HepG2 (cell line): ENCODE measurements at regions not wholly inside any gene's neighbourhood (a gene's known extent, or its start where the extent isn't known, plus 50 kb on each side); places are given as distances from the start of the nearest gene placed in this dataset.

Experiments
- ATAC-seq: fragments of 200-7000 bp; cut with Tn5 transposase; 3 replicates; pipeline ENCODE4 v1.9.1; 2020; ENCODE audit warnings: mild to moderate bottlenecking, moderate library complexity
- BruUV-seq: library from RNA; stranded (reverse); fragments of 400-500 nt; replicated peaks from 2 replicates; lab custom pipeline; 2021; lab: Mats Ljungman, UMichigan
- CTCF ChIA-PET: fragments of 300-600 bp; formaldehyde crosslinking; extraction: SDS; loops from one replicate; lab custom pipeline; 2021; ENCODE audit warnings: low total read pairs, inconsistent platforms, low intra/inter-chr PET ratio; lab: Yijun Ruan, JAX
- POLR2A ChIA-PET: fragments of 350-600 bp; sonication (Branson Sonifier 250); formaldehyde crosslinking; loops from one replicate; lab custom pipeline; 2020; ENCODE audit warnings: antibody characterized with exemption, inconsistent platforms; lab: Yijun Ruan, JAX
- DNase-seq: peaks from one replicate; pipeline ENCODE4 v3.0.0-alpha.2; 2015; ENCODE audit warnings: low spot score
- FAIRE-seq: peaks from 3 replicates; lab custom pipeline; 2011; peaks lifted over from hg19 to GRCh38; lab: Jason Lieb, UNC
- H2AFZ ChIP-seq: one replicate; pipeline ENCODE4 v1.6.1; 2011; ENCODE audit warnings: low read length, inconsistent platforms
- H3K27ac ChIP-seq: fragments of 300-600 bp; 3 replicates; pipeline ENCODE4 v1.8.0; 2011; ENCODE audit warnings: mixed run types, mild to moderate bottlenecking, mixed read lengths, low read length, inconsistent platforms; ENCODE audit not compliant: insufficient read depth; ENCODE audit errors: extremely low read length
- H3K27me3 ChIP-seq, 2 experiments: fragments of 200-600 bp in 1 of 2; 2 replicates in 1 of 2; 3 replicates in 1 of 2; pipeline versions ENCODE4 v1.6.0 to v1.8.0; 2011; ENCODE audit warnings: low read length in 2 of 2, mild to moderate bottlenecking in 2 of 2, moderate library complexity in 2 of 2, inconsistent platforms in 1 of 2; ENCODE audit not compliant: insufficient read depth in 2 of 2, control insufficient read depth in 1 of 2
- H3K36me3 ChIP-seq, 2 experiments: fragments of 200-600 bp in 1 of 2; replicated peaks in 1 of 2; 2 replicates in 1 of 2; 3 replicates in 1 of 2; pipeline versions ENCODE4 v1.5.1 to v1.8.0; 2011; ENCODE audit warnings: low read length in 2 of 2, inconsistent platforms in 1 of 2; ENCODE audit not compliant: insufficient read depth in 2 of 2, control insufficient read depth in 1 of 2
- H3K4me1 ChIP-seq: 2 replicates; pipeline ENCODE4 v1.5.1; 2012; ENCODE audit warnings: low read length, inconsistent platforms; ENCODE audit not compliant: insufficient read depth
- H3K4me2 ChIP-seq: 2 replicates; pipeline ENCODE4 v1.6.0; 2011; ENCODE audit warnings: low read depth, low read length, inconsistent platforms
- H3K4me3 ChIP-seq, 3 experiments: fragments of 200-600 bp in 1 of 3; sonication (generic), shearing (Covaris generic) in 1 of 3; replicated peaks in 1 of 3; 2 replicates each; pipeline ENCODE4 v1.5.1; 2011 to 2016; ENCODE audit warnings: low read length in 3 of 3, inconsistent platforms in 2 of 3, low read depth in 2 of 3, mild to moderate bottlenecking in 2 of 3, control low read depth in 1 of 3, mixed read lengths in 1 of 3; ENCODE audit not compliant: insufficient read depth in 1 of 3
- H3K79me2 ChIP-seq: one replicate; pipeline ENCODE4 v1.6.1; 2011; ENCODE audit warnings: low read length, inconsistent platforms; ENCODE audit not compliant: insufficient read depth
- H3K9ac ChIP-seq: 2 replicates; pipeline ENCODE4 v1.6.0; 2011; ENCODE audit warnings: mild to moderate bottlenecking, low read depth, low read length, inconsistent platforms; ENCODE audit not compliant: insufficient read depth
- H3K9me3 ChIP-seq: 2 replicates; pipeline ENCODE4 v1.5.1; 2012; ENCODE audit warnings: mild to moderate bottlenecking, low read length
- H4K20me1 ChIP-seq: 2 replicates; pipeline ENCODE4 v1.6.0; 2011; ENCODE audit warnings: inconsistent platforms, mild to moderate bottlenecking, low read length, moderate library complexity; ENCODE audit not compliant: insufficient read depth
- ARNT2 ChIP-seq: sonication (generic); formaldehyde crosslinking; IDR thresholded peaks from 2 replicates; pipeline ENCODE4 v1.8.0; 2022; ENCODE audit warnings: mild to moderate bottlenecking, low read depth, missing genetic modification reagents, moderate library complexity
- BHLHE40 ChIP-seq: IDR thresholded peaks from 2 replicates; pipeline ENCODE4 v1.6.1; 2011; ENCODE audit warnings: low read length, improper control_type of control experiment
- HOXA5 ChIP-seq: sonication (generic); formaldehyde crosslinking; IDR thresholded peaks from 2 replicates; pipeline ENCODE4 v1.4.0; 2020; ENCODE audit warnings: missing genetic modification reagents
- HOXD1 ChIP-seq: sonication (generic); formaldehyde crosslinking; IDR thresholded peaks from 2 replicates; pipeline ENCODE4 v1.5.0; 2020; ENCODE audit warnings: missing genetic modification reagents
- ISX ChIP-seq: sonication (generic); formaldehyde crosslinking; conservative IDR thresholded peaks from 2 replicates; pipeline ENCODE4 v1.5.0; 2020; ENCODE audit warnings: missing genetic modification reagents
- JDP2 ChIP-seq: sonication (generic); formaldehyde crosslinking; IDR thresholded peaks from 2 replicates; pipeline ENCODE4 v1.8.1; 2022; ENCODE audit warnings: missing genetic modification reagents, borderline replicate concordance
- NAIF1 ChIP-seq: sonication (generic); formaldehyde crosslinking; IDR thresholded peaks from 2 replicates; pipeline ENCODE4 v1.5.0; 2020; ENCODE audit warnings: mild to moderate bottlenecking, missing genetic modification reagents, borderline replicate concordance
- NCOR1 ChIP-seq: fragments of 200-600 bp; sonication (generic); IDR thresholded peaks from 2 replicates; pipeline ENCODE4 v1.7.0; 2017; ENCODE audit warnings: antibody characterized with exemption, low read length, borderline replicate concordance
- NR2F2 ChIP-seq: IDR thresholded peaks from 2 replicates; pipeline ENCODE4 v1.6.1; 2012; ENCODE audit warnings: low read depth, inconsistent platforms, borderline replicate concordance
- PAF1 ChIP-seq: IDR thresholded peaks from 2 replicates; pipeline ENCODE4 v1.6.1; 2016; ENCODE audit warnings: missing genetic modification reagents, missing compliant biosample characterization
- RNF2 ChIP-seq: fragments of 450-650 bp; conservative IDR thresholded peaks from 2 replicates; pipeline ENCODE4 v1.6.1; 2016; ENCODE audit warnings: low read depth
- YEATS2 ChIP-seq: sonication (generic); formaldehyde crosslinking; IDR thresholded peaks from 2 replicates; pipeline ENCODE4 v1.4.0; 2020; ENCODE audit warnings: missing genetic modification reagents, borderline replicate concordance
- ZBTB1 ChIP-seq: sonication (generic); formaldehyde crosslinking; IDR thresholded peaks from 2 replicates; pipeline ENCODE4 v1.4.0; 2020; ENCODE audit warnings: missing genetic modification reagents, borderline replicate concordance
- ZNF12 ChIP-seq: sonication (generic); formaldehyde crosslinking; IDR thresholded peaks from 2 replicates; pipeline ENCODE4 v1.5.0; 2020; ENCODE audit warnings: missing genetic modification reagents
- ZNF136 ChIP-seq: sonication (generic); formaldehyde crosslinking; IDR thresholded peaks from 2 replicates; pipeline ENCODE4 v1.8.1; 2022; ENCODE audit warnings: low read depth, mild to moderate bottlenecking, moderate library complexity, missing genetic modification reagents
- ZNF24 ChIP-seq: fragments of 450-650 bp; IDR thresholded peaks from 2 replicates; pipeline ENCODE4 v1.6.1; 2017; ENCODE audit warnings: antibody characterized with exemption, mild to moderate bottlenecking
- ZNF296 ChIP-seq: sonication (generic); formaldehyde crosslinking; conservative IDR thresholded peaks from 2 replicates; pipeline ENCODE4 v1.5.0; 2020; ENCODE audit warnings: mild to moderate bottlenecking, missing genetic modification reagents
- ZNF317 ChIP-seq: sonication (generic); formaldehyde crosslinking; IDR thresholded peaks from 2 replicates; pipeline ENCODE4 v1.5.0; 2020; ENCODE audit warnings: mild to moderate bottlenecking, missing genetic modification reagents
- ZNF33A ChIP-seq: sonication (generic); formaldehyde crosslinking; IDR thresholded peaks from 2 replicates; pipeline ENCODE4 v1.5.1; 2020; ENCODE audit warnings: missing genetic modification reagents, mild to moderate bottlenecking, moderate library complexity, borderline replicate concordance
- ZNF598 ChIP-seq: sonication (generic); formaldehyde crosslinking; IDR thresholded peaks from 2 replicates; pipeline ENCODE4 v1.5.1; 2020; ENCODE audit warnings: mild to moderate bottlenecking, missing genetic modification reagents, borderline replicate concordance
- ZNF615 ChIP-seq: sonication (generic); formaldehyde crosslinking; IDR thresholded peaks from 2 replicates; pipeline ENCODE4 v1.5.0; 2020; ENCODE audit warnings: mild to moderate bottlenecking, missing genetic modification reagents, borderline replicate concordance
- ZNF672 ChIP-seq: sonication (generic); formaldehyde crosslinking; IDR thresholded peaks from 2 replicates; pipeline ENCODE4 v1.8.1; 2022; ENCODE audit warnings: missing genetic modification reagents
- WGBS: methylation state at CpG from one replicate; pipeline ENCODE4 v1.1.6; 2017; ENCODE audit warnings: low lambda C conversion rate; 5-methylcytosine and 5-hydroxymethylcytosine counted together
- in situ Hi-C: cut with HindIII; loops from 2 replicates; pipeline ENCODE4 v1.10.0; 2017; ENCODE audit warnings: low pct_unique_long_range_greater_than_20kb; ENCODE audit not compliant: extremely low pct_ligation_motif_present
- intact Hi-C: fragments of 100-400 bp; cut with micrococcal nuclease; formaldehyde crosslinking; loops from one replicate; pipeline ENCODE4 v1.10.0; 2022; ENCODE audit not compliant: unreplicated experiment
- TF ChIP-seq, protein P1 (sequence below): sonication (generic); formaldehyde crosslinking; IDR thresholded peaks from 2 replicates; pipeline ENCODE4 v1.4.0; 2020; ENCODE audit warnings: mild to moderate bottlenecking, missing genetic modification reagents, borderline replicate concordance

DNA sequence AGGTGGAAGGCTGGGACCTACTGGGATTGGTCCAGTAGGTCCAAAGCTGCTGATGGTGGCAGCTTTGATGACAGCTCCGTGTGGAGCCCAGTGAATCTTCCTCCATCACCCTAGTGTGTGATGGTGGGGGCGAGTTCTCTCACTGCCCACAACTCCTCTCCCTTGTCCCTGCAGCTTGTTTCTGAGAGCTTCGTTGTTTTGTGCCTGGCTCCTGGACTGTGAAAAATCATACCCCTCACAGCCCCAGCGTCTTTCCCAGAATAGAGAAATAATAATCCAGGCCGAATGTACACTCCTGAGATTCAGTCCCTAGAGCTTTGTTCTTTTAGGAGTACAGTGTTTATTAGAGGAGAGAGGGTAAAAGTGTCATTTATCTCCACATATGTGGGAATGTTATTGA lies 372.2 kb downstream of the ENC1 start (continued):
- TF ChIP-seq, protein P1, sequence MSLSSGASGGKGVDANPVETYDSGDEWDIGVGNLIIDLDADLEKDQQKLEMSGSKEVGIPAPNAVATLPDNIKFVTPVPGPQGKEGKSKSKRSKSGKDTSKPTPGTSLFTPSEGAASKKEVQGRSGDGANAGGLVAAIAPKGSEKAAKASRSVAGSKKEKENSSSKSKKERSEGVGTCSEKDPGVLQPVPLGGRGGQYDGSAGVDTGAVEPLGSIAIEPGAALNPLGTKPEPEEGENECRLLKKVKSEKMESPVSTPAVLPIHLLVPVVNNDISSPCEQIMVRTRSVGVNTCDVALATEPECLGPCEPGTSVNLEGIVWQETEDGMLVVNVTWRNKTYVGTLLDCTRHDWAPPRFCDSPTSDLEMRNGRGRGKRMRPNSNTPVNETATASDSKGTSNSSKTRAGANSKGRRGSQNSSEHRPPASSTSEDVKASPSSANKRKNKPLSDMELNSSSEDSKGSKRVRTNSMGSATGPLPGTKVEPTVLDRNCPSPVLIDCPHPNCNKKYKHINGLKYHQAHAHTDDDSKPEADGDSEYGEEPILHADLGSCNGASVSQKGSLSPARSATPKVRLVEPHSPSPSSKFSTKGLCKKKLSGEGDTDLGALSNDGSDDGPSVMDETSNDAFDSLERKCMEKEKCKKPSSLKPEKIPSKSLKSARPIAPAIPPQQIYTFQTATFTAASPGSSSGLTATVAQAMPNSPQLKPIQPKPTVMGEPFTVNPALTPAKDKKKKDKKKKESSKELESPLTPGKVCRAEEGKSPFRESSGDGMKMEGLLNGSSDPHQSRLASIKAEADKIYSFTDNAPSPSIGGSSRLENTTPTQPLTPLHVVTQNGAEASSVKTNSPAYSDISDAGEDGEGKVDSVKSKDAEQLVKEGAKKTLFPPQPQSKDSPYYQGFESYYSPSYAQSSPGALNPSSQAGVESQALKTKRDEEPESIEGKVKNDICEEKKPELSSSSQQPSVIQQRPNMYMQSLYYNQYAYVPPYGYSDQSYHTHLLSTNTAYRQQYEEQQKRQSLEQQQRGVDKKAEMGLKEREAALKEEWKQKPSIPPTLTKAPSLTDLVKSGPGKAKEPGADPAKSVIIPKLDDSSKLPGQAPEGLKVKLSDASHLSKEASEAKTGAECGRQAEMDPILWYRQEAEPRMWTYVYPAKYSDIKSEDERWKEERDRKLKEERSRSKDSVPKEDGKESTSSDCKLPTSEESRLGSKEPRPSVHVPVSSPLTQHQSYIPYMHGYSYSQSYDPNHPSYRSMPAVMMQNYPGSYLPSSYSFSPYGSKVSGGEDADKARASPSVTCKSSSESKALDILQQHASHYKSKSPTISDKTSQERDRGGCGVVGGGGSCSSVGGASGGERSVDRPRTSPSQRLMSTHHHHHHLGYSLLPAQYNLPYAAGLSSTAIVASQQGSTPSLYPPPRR (CRISPR knock-in tag) = no peak
- no peak for TF ChIP-seq NCOR1
- TF ChIP-seq HOXA5 (CRISPR knock-in tag) = no peak
- TF ChIP-seq ZNF615 (CRISPR knock-in tag) = no peak

DNA sequence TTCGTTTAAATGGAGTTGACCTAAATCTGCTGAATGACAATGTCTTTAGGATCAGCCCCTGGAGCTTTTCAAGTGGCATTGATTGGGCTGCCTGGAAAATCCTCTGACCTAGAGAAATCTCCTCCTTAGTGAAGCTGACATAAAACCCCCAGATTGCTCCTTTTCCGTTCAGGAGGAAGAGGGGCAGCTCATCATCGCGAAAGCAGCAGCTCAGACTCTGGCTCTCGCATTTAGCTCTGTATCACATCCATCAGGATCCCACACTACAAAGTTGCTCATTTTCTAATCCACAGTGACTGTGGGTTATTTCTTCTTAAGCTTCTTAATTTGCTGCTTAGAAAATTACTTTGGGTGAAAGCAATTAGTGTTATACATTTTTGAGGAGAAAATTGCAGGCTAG lies 373.7 kb downstream of the ENC1 start:
- 71% methylated on average over 5 of the region's 5 CpGs for WGBS
- ChIA-PET POLR2A (no interaction called here), CTCF (no interaction called here)
- H3K27ac ChIP-seq = no peak overlapping the region
- TF ChIP-seq ZNF24 (no peak), ARNT2 (CRISPR knock-in tag) (no peak), BHLHE40 (no peak), ZBTB1 (no peak), ZNF317 (CRISPR knock-in tag) (no peak), ZNF136 (no peak), ZNF12 (CRISPR knock-in tag) (no peak), ZNF598 (CRISPR knock-in tag) (no peak), HOXD1 (CRISPR knock-in tag) (no peak), ZNF296 (no peak), JDP2 (CRISPR knock-in tag) (no peak), ISX (CRISPR knock-in tag) (no peak), RNF2 (no peak), NR2F2 (no peak), ZNF672 (CRISPR knock-in tag) (no peak), NAIF1 (CRISPR knock-in tag) (no peak), PAF1 (CRISPR knock-in tag) (no peak), ZNF33A (CRISPR knock-in tag) (no peak), YEATS2 (CRISPR knock-in tag) (no peak)
- H3K36me3 ChIP-seq = no peaks in the 10 kb centered on the region
- H3K79me2 ChIP-seq = no peaks in the 10 kb centered on the region
- no peak overlapping the region for H3K9ac ChIP-seq
- H4K20me1 ChIP-seq = no peaks in the 10 kb centered on the region
- H3K9me3 ChIP-seq = no peaks in the 10 kb centered on the region
- no peak for ATAC-seq
- H3K4me1 ChIP-seq = peaks cover 3% of the 10 kb centered on the region
- no peak for FAIRE-seq
- H3K27me3 ChIP-seq = peaks cover 0 to 2% of the 10 kb centered on the region in 2 experiments; a peak in 2 of 5 replicates
- no peak overlapping the region for H3K4me2 ChIP-seq
- no TSS peak for BruUV-seq
- in situ Hi-C loops = no loop called here
- H2AFZ ChIP-seq = no peak overlapping the region
- DNase-seq = no peak
- no peak overlapping the region for H3K4me3 ChIP-seq
- intact Hi-C loops = no loop called here
